ENCODE measurements at regions not wholly inside any gene's neighbourhood (a gene's known extent, or its start where the extent isn't known, plus 50 kb on each side); places are given as distances from the start of the nearest gene placed in this dataset.

DNA sequence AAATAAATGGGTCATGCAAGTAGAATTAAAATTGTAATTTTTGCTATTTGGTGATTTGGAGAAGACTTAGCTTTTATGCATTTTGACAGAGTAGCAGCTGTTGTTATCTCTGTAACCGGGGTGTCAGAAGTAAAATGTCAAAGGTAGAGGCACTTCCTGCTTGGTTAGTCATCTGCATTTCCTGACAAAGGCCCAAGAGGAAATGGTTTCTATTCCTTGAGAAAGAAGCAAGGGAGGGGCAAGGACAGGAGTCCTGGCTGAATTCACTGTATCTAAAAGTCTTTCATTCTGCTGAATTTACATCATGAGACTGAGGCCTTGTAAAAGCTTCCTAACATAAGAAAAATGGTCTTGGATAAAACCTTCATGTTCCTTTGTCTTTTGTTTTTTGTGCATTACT, 550.9 kb upstream of the BOD1L1 start:
- H2BK15ac ChIP-seq (ENCODE audit: low read length) = no peak overlapping the region
- no peaks in the 10 kb centered on the region for H3K79me2 ChIP-seq (ENCODE audit: control insufficient read depth in 1 of 2, insufficient read depth in 2 of 2, low read length in 2 of 2)
- no peak overlapping the region for H4K5ac ChIP-seq (ENCODE audit: insufficient read length, low read depth, low read length)
- H3K27ac ChIP-seq (ENCODE audit: low read depth, low read length) = no peak overlapping the region
- no peaks in the 10 kb centered on the region for H4K20me1 ChIP-seq (replicated peaks in 1 of 2; ENCODE audit: control insufficient read depth in 1 of 2, insufficient read depth in 2 of 2, low read length in 2 of 2)
- WGBS, 2 experiments (ENCODE audit: extremely low coverage in 1 of 2, insufficient coverage in 1 of 2, insufficient read length in 1 of 2, insufficient replicate concordance in 2 of 2, low coverage in 1 of 2, low lambda C conversion rate in 2 of 2, missing lambda C conversion rate in 1 of 2) = 86% methylated on average over 1 of the region's 1 CpG; no CpG with 5 or more reads in 1 of the 2 experiments
- no peak overlapping the region for H3K23ac ChIP-seq (ENCODE audit: insufficient read length)
- H2BK12ac ChIP-seq (ENCODE audit: low read depth, low read length) = 0 out of 2 replicates have a peak overlapping the region, but pooled peaks have one; percentile 44
- H2BK120ac ChIP-seq (replicated peaks; ENCODE audit: low read depth, low read length) = no peak overlapping the region
- peaks cover 0 to 2% (median 0%) of the 10 kb centered on the region in 4 experiments; a peak in 1 of 8 replicates for H3K36me3 ChIP-seq (ENCODE audit: control insufficient read depth in 2 of 4, insufficient read depth in 4 of 4, low read length in 3 of 4)
- H3K4me1 ChIP-seq (replicated peaks in 1 of 4; ENCODE audit: control insufficient read depth in 3 of 4, insufficient read depth in 4 of 4, low read length in 3 of 4) = peaks cover 0 to 7% (median 4%) of the 10 kb centered on the region in 4 experiments; a peak in 5 of 7 replicates
- no peak overlapping the region for H3K18ac ChIP-seq (ENCODE audit: extremely low read depth, low read length)
- no peak overlapping the region for H3K4me2 ChIP-seq (ENCODE audit: insufficient read depth in 1 of 2, low read depth in 2 of 2, low read length in 2 of 2)
- H2BK20ac ChIP-seq (ENCODE audit: low read length) = no peak overlapping the region
- no peak overlapping the region for H3K14ac ChIP-seq (ENCODE audit: insufficient read length)
- no peak overlapping the region for H3K9ac ChIP-seq (replicated peaks in 1 of 4; ENCODE audit: extremely low read depth in 1 of 4, low read depth in 3 of 4, low read length in 3 of 4)
- ChIA-PET POLR2A (ENCODE audit: partially characterized antibody) (no interaction called here), CTCF (ENCODE audit: partially characterized antibody) (interaction anchor here (1.0 kb wide), 3 partner anchors 35 to 85 kb away, joined by 3 to 4 read pairs (median 3); no protein-coding TSS in a partner anchor)
- no peak overlapping the region for H4K8ac ChIP-seq (ENCODE audit: extremely low read depth, insufficient read depth, low read length)
- no peaks in the 10 kb centered on the region for H3K9me3 ChIP-seq (ENCODE audit: insufficient read depth in 2 of 2, low read depth in 1 of 2, low read length in 1 of 2)
- no peak overlapping the region; a peak in 1 of 8 replicates for H3K4me3 ChIP-seq (ENCODE audit: extremely low read depth in 1 of 4, insufficient read depth in 2 of 4, low read depth in 3 of 4, low read length in 4 of 4)
- no peak overlapping the region for H2BK5ac ChIP-seq (ENCODE audit: low read depth, low read length)
- no peak overlapping the region for H3K4ac ChIP-seq (replicated peaks; ENCODE audit: insufficient read length, low read depth, low read length)
- 0 out of 2 replicates have a peak overlapping the region, but pooled peaks have one; percentile 10 for H2AFZ ChIP-seq (ENCODE audit: low read length)
- H2AK5ac ChIP-seq (ENCODE audit: low read depth, low read length) = no peak overlapping the region
- FAIRE-seq (no peak), DNase-seq (ENCODE audit: low read depth in 1 of 2, low spot score in 2 of 2) (no peak)
- H3K23me2 ChIP-seq (ENCODE audit: low read depth, low read length) = no peaks in the 10 kb centered on the region
- no peaks in the 10 kb centered on the region for H3K27me3 ChIP-seq (replicated peaks in 1 of 4; ENCODE audit: control insufficient read depth in 3 of 4, extremely low read depth in 1 of 4, insufficient read depth in 3 of 4, low read length in 3 of 4)
- no peak overlapping the region for H4K91ac ChIP-seq (replicated peaks; ENCODE audit: insufficient read length, low read length)
- TF ChIP-seq MAFK (IDR thresholded peaks at IDR 0.05; ENCODE audit: low read depth, low read length) (no peak), SIN3A (conservative IDR thresholded peaks at IDR 0.05 in 1 of 2, IDR thresholded peaks at IDR 0.05 in 1 of 2; ENCODE audit: low read depth in 1 of 2, low read length in 2 of 2) (0 out of 4 replicates have a peak, but pooled peaks of 1 of the 2 experiments have one; percentile 25)
- H3K56ac ChIP-seq (replicated peaks; ENCODE audit: insufficient read length, low read depth, low read length) = no peak overlapping the region
- H3K79me1 ChIP-seq (ENCODE audit: low read depth, low read length) = no peaks in the 10 kb centered on the region

All from H1 (cell line).